SKM-1 (cell line): ENCODE measurements at regions not wholly inside any gene's neighbourhood (a gene's known extent, or its start where the extent isn't known, plus 50 kb on each side); places are given as distances from the start of the nearest gene placed in this dataset.

ENCODE experiments used
- DNase-seq: peaks from one replicate; lab custom pipeline; 2025; ENCODE audit not compliant: unreplicated experiment; lab: John Stamatoyannopoulos, UW

GRCh38 chr18:72692086-72692485 lies 147.9 kb upstream of the CBLN2 start:
- DNase-seq, result no peak

- DNase-seq, result no peak
Measured at GRCh38 chr18:72687736-72688135, 143.6 kb upstream of the CBLN2 start.

- no peak for DNase-seq
Measured at GRCh38 chr18:72675394-72675793, 131.3 kb upstream of the CBLN2 start.

GRCh38 chr18:72674710-72675109 lies 130.6 kb upstream of the CBLN2 start:
- DNase-seq, result no peak

GRCh38 chr18:72673242-72673641 lies 129.1 kb upstream of the CBLN2 start:
- no peak for DNase-seq

- peak; percentile 19 for DNase-seq
Measured at GRCh38 chr18:72672364-72673184, 128.4 kb upstream of the CBLN2 start.

- no peak for DNase-seq
Measured at GRCh38 chr18:72667932-72668331, 123.8 kb upstream of the CBLN2 start.

- no peak for DNase-seq
Measured at GRCh38 chr18:72652990-72653593, 109.0 kb upstream of the CBLN2 start.

GRCh38 chr18:72651033-72651432 lies 106.9 kb upstream of the CBLN2 start:
- DNase-seq, result no peak

- no peak for DNase-seq
Measured at GRCh38 chr18:72648481-72648960, 104.4 kb upstream of the CBLN2 start.

- no peak for DNase-seq
Measured at GRCh38 chr18:72648079-72648478, 103.9 kb upstream of the CBLN2 start.

GRCh38 chr18:72640557-72640956 lies 96.4 kb upstream of the CBLN2 start:
- DNase-seq, result no peak

- no peak for DNase-seq
Measured at GRCh38 chr18:72638376-72638775, 94.2 kb upstream of the CBLN2 start.

- DNase-seq, result no peak
Measured at GRCh38 chr18:72637721-72638120, 93.6 kb upstream of the CBLN2 start.

GRCh38 chr18:72637299-72637698 lies 93.2 kb upstream of the CBLN2 start:
- DNase-seq, result no peak

- DNase-seq, result no peak
Measured at GRCh38 chr18:72636611-72637010, 92.5 kb upstream of the CBLN2 start.

- no peak for DNase-seq
Measured at GRCh38 chr18:72634500-72634899, 90.4 kb upstream of the CBLN2 start.

GRCh38 chr18:72630991-72631390 lies 86.8 kb upstream of the CBLN2 start:
- DNase-seq, result no peak

GRCh38 chr18:72623444-72623843 lies 79.3 kb upstream of the CBLN2 start:
- DNase-seq, result no peak

- DNase-seq, result no peak
Measured at GRCh38 chr18:72613534-72613930, 69.4 kb upstream of the CBLN2 start.

- DNase-seq, result peak; percentile 23
Measured at GRCh38 chr18:72612894-72613533, 68.9 kb upstream of the CBLN2 start.

- no peak for DNase-seq
Measured at GRCh38 chr18:72605376-72605775, 61.2 kb upstream of the CBLN2 start.
